ENCODE measurements at regions not wholly inside any gene's neighbourhood (a gene's known extent, or its start where the extent isn't known, plus 50 kb on each side); places are given as distances from the start of the nearest gene placed in this dataset.

- H3K36me3 ChIP-seq = no peaks in the 10 kb centered on the region
- WGBS, 4 donors = 85 to 91% (median 87%) methylated on average over 4 of the region's 4 CpGs
- no peak overlapping the region for H3K4me3 ChIP-seq
- intact Hi-C loops (cut with DNase I) = no loop called here
- H3K27ac ChIP-seq = no peak overlapping the region
- H3K4me1 ChIP-seq = peaks cover 0 to 7% (median 0%) of the 10 kb centered on the region in 12 donors
- H3K27me3 ChIP-seq = no peaks in the 10 kb centered on the region
- DNase-seq (no peak), ATAC-seq (no peak)
- TF ChIP-seq CTCF (IDR thresholded peaks at IDR 0.05) = no peak
- TF ChIP-seq POLR2A (IDR thresholded peaks at IDR 0.05) = no peak
- H3K9me3 ChIP-seq = no peaks in the 10 kb centered on the region
These were observed 759.9 kb downstream of the PDHA2 start for GRCh38 chr4:96599752-96600151.

- Histone ChIP-seq H3K4me1 (peaks cover 0 to 7% (median 0%) of the 10 kb centered on the region in 12 donors), H3K9me3 (no peaks in the 10 kb centered on the region), H3K27me3 (no peaks in the 10 kb centered on the region), H3K27ac (no peak overlapping the region), H3K36me3 (no peaks in the 10 kb centered on the region), H3K4me3 (no peak overlapping the region)
- ATAC-seq (no peak), DNase-seq (no peak)
- TF ChIP-seq CTCF (IDR thresholded peaks at IDR 0.05) = no peak
- no peak for TF ChIP-seq POLR2A (IDR thresholded peaks at IDR 0.05)
- intact Hi-C loops (cut with DNase I) = no loop called here
- WGBS, 4 donors = 45 to 91% (median 66%) methylated on average over 2 to 3 of the region's 3 CpGs
These were observed 762.8 kb downstream of the PDHA2 start for GRCh38 chr4:96602661-96603060.

GRCh38 chr4:96603641-96604040 lies 763.7 kb downstream of the PDHA2 start:
- Histone ChIP-seq H3K4me3 (no peak overlapping the region), H3K27me3 (no peaks in the 10 kb centered on the region), H3K36me3 (no peaks in the 10 kb centered on the region), H3K27ac (no peak overlapping the region), H3K4me1 (peaks cover 0 to 4% (median 0%) of the 10 kb centered on the region in 12 donors), H3K9me3 (no peaks in the 10 kb centered on the region)
- peak in 2 of 4 donors; percentile 62 to 67 for ATAC-seq
- peak in 2 of 5 donors; percentile 7 to 39 for DNase-seq
- 13 to 26% (median 16%) methylated on average over 3 of the region's 3 CpGs for WGBS, 4 donors
- no peak for TF ChIP-seq POLR2A (IDR thresholded peaks at IDR 0.05)
- no peak for TF ChIP-seq CTCF (IDR thresholded peaks at IDR 0.05)
- intact Hi-C loops (cut with DNase I) = no loop called here

- H3K9me3 ChIP-seq = no peaks in the 10 kb centered on the region
These were observed 766.6 kb downstream of the PDHA2 start for GRCh38 chr4:96606451-96606850.

More at GRCh38 chr4:96606451-96606850, 766.6 kb downstream of the PDHA2 start:
- Histone ChIP-seq H3K36me3 (no peaks in the 10 kb centered on the region), H3K4me3 (no peak overlapping the region), H3K4me1 (no peaks in the 10 kb centered on the region), H3K27me3 (no peaks in the 10 kb centered on the region), H3K27ac (no peak overlapping the region)
- intact Hi-C loops (cut with DNase I) = no loop called here
- DNase-seq = no peak
- no peak for ATAC-seq
- TF ChIP-seq POLR2A (IDR thresholded peaks at IDR 0.05) (no peak), CTCF (IDR thresholded peaks at IDR 0.05) (no peak)
